LHCN-M2 (cell line): ENCODE measurements at regions not wholly inside any gene's neighbourhood (a gene's known extent, or its start where the extent isn't known, plus 50 kb on each side); places are given as distances from the start of the nearest gene placed in this dataset.

ENCODE experiments used
- DNase-seq: peaks from one replicate; pipeline ENCODE4 v3.0.0-alpha.2; 2012; ENCODE audit warnings: low read depth

- no peak for DNase-seq
These were observed 250.8 kb upstream of the RPL38 start for GRCh38 chr17:73952480-73953205.

DNA sequence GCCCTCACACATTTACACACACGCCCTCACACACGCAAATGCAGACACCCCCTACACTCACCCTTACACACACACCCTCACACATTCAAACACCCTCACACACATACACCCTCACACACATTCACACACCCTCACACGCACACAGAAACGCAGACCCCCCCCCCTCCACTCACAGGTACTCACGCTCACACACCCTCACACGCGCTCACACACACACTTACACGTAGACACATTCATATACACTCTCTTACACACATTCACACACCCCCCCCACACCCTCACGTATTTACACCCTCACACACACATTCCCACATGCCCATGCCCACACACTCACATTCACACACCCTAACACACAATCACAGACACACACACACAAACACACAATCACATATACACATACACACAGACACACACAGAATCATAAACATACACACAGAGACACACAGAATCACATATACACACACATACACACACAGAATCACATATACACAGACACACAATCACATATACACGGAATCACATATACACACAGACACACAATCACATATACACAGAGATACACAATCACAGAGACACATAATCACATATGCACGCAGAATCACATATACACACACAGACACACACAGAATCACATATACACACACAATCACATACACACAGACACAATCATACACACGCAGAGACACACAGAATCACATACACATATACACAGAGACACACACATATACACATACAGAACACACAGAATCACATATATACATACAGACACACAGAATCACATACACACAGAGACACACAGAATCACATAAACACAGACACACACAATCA, 250.1 kb upstream of the RPL38 start:
- no peak for DNase-seq

GRCh38 chr17:73954951-73955350, 248.5 kb upstream of the RPL38 start:
- DNase-seq: no peak

GRCh38 chr17:73955616-73956015, 247.9 kb upstream of the RPL38 start:
- DNase-seq: no peak

GRCh38 chr17:73956169-73956568, 247.3 kb upstream of the RPL38 start:
- no peak for DNase-seq

- DNase-seq: no peak
These were observed 246.6 kb upstream of the RPL38 start for GRCh38 chr17:73956595-73957465.

DNA sequence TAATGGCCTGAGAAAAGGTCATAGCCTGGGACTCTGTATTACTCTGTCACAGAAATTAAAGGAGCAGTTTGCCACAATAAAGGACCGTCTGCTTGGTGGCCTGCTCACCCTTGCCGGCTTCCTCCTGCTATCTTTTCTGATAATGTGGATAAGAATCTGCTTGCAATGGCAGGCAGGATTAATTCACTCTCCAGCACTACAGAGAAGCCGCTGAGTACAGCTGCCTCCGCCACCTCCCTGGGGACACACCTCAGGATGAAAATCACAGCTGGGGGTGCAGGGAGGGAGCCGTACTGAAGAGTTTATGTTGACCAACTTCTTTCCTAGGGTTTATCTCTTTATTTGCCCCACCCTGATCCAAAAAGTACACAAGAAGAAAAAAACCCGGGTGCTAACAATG, 245.9 kb upstream of the RPL38 start:
- DNase-seq: no peak

- DNase-seq: no peak
These were observed 245.0 kb upstream of the RPL38 start for GRCh38 chr17:73958453-73958852.

- DNase-seq: no peak
These were observed 243.0 kb upstream of the RPL38 start for GRCh38 chr17:73960469-73960868.

- no peak for DNase-seq
These were observed 241.2 kb upstream of the RPL38 start for GRCh38 chr17:73962308-73962707.

GRCh38 chr17:73968680-73969079, 234.8 kb upstream of the RPL38 start:
- DNase-seq: no peak

GRCh38 chr17:73969956-73970355, 233.5 kb upstream of the RPL38 start:
- DNase-seq: no peak

- no peak for DNase-seq
These were observed 232.4 kb upstream of the RPL38 start for GRCh38 chr17:73971127-73971526.

DNA sequence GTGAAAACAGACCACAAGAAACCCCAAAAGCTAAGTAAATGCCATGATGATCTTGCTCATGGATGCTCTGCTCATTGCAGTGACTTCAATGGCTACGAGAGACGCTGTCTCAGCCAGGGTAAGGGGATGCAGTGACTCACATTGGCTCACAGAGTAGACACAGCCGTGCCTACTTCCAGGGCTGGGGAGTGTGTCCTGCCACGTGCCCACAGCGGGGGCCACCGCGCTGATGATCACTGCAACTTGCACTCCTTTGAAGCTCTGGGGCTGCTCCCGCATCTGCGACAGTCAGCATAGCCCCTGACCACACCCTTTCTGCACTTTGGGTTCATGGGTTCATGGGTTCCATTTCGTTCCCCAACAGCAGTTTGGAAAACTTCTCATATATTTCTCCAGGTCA, 231.4 kb upstream of the RPL38 start:
- DNase-seq: no peak

DNA sequence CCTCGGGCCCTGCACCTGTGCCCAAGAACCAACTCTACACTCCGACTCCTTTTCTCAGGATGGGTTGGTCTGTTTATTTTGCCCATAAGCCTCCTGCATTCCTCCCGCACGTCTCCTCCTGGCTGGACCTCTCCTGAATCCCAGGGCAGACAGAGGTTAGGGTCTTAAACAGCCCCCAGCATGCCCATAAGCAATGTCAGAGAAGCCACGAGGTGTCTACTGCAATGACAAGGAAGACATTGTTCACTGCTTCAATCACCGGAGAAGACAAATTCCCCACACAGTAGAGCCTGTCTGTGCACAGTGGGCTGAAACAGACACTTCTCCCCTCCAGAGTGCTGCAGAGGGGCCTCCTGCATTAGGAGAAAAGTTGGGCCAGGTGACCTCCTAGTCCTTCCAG, 230.6 kb upstream of the RPL38 start:
- no peak for DNase-seq

GRCh38 chr17:73973586-73974409, 229.7 kb upstream of the RPL38 start:
- no peak for DNase-seq

- DNase-seq: no peak
These were observed 228.9 kb upstream of the RPL38 start for GRCh38 chr17:73974536-73974935.

GRCh38 chr17:73976147-73976546, 227.3 kb upstream of the RPL38 start:
- DNase-seq: no peak

DNA sequence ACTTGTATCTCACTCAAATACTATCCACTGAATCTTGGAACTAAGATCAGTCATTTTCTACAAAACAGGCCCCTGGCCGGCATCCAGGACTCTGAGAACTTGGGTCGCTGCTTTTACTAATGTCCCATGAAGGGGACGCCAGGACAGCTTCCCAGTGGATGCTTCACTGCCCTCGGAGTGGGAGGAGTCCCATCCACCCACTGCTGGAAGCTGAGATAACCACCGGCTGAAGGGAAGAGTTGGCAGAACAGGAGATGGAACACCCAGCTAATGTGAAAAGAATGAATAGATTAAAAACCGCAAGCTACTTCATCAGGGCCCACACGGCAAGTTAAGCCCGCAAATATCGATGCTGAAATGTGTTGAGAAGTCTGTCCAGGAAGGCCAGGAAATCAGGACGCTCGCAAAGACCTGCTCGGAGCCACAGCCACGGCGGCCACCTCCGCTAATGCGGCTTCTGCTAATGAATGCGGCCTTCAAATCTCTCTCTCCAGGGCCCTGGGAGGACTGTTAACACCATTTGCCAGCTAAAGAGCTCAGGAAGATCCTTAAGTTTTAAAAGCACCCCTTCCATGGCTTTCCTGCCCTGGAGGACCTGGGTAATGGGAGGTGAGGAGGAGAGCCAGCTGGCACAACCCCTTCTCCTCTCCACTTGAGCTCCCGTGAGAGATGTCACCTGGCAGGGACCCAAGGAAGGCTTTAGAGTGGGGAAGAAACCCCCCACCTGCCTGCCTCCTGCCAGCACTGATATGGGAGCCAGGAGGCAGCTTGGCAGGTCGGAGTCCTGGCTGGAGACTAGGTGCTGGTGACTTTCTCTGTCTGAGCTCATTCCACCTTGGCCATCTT, 226.6 kb upstream of the RPL38 start:
- no peak for DNase-seq

GRCh38 chr17:73980517-73980916, 223.0 kb upstream of the RPL38 start:
- no peak for DNase-seq
